C4-2B (cell line): ENCODE measurements at regions not wholly inside any gene's neighbourhood (a gene's known extent, or its start where the extent isn't known, plus 50 kb on each side); places are given as distances from the start of the nearest gene placed in this dataset.

Experiments
- CTCF ChIP-seq: fragments of 450-650 bp; conservative IDR thresholded peaks from 2 replicates; pipeline ENCODE4 v1.5.1; 2017; ENCODE audit warnings: mild to moderate bottlenecking
- ZFX ChIP-seq: fragments of 450-650 bp; IDR thresholded peaks from 2 replicates; pipeline ENCODE4 v1.6.1; 2017

GRCh38 chr12:72876092-72876491 is 603.9 kb downstream of the TRHDE start:
- TF ChIP-seq CTCF (no peak), ZFX (no peak)
